Neuronal stem cell (in vitro differentiated cells): ENCODE measurements at regions not wholly inside any gene's neighbourhood (a gene's known extent, or its start where the extent isn't known, plus 50 kb on each side); places are given as distances from the start of the nearest gene placed in this dataset.

ENCODE experiments used
- DNase-seq: peaks from one replicate; pipeline ENCODE4 v3.0.0-alpha.2; 2013; ENCODE audit warnings: low spot score
- H2AFZ ChIP-seq: one replicate; pipeline ENCODE4 v1.6.1; 2013; ENCODE audit warnings: mild to moderate bottlenecking, low read length, inconsistent platforms
- H2AK5ac ChIP-seq: 2 replicates; pipeline ENCODE4 v1.6.1; 2013; ENCODE audit warnings: low read depth, mild to moderate bottlenecking, inconsistent platforms, low read length, moderate library complexity, mixed read lengths
- H2BK120ac ChIP-seq: 2 replicates; pipeline ENCODE4 v1.6.1; 2013; ENCODE audit warnings: low read depth, mild to moderate bottlenecking, inconsistent platforms, low read length, moderate library complexity, mixed read lengths
- H2BK12ac ChIP-seq: one replicate; pipeline ENCODE4 v1.6.1; 2013; ENCODE audit warnings: low read length, inconsistent platforms
- H2BK15ac ChIP-seq: 2 replicates; pipeline ENCODE4 v1.6.1; 2013; ENCODE audit warnings: mild to moderate bottlenecking, low read length, inconsistent platforms, mixed read lengths
- H2BK5ac ChIP-seq: one replicate; pipeline ENCODE4 v1.6.1; 2013; ENCODE audit warnings: inconsistent platforms, mild to moderate bottlenecking, low read length, moderate library complexity
- H3K14ac ChIP-seq: one replicate; pipeline ENCODE4 v1.6.1; 2013; ENCODE audit warnings: low read length, inconsistent platforms
- H3K18ac ChIP-seq: 2 replicates; pipeline ENCODE4 v1.6.1; 2013; ENCODE audit warnings: low read length, inconsistent platforms
- H3K23ac ChIP-seq: 2 replicates; pipeline ENCODE4 v1.6.1; 2013; ENCODE audit warnings: low read depth, mild to moderate bottlenecking, mixed read lengths, low read length, inconsistent platforms; ENCODE audit not compliant: poor library complexity
- H3K27ac ChIP-seq: replicated peaks from 3 replicates; pipeline ENCODE4 v1.5.1; 2013; ENCODE audit warnings: low read length, inconsistent platforms
- H3K27me3 ChIP-seq, 3 experiments: 2 replicates each; pipeline ENCODE4 v1.6.1; 2013; ENCODE audit warnings: low read length in 3 of 3, mild to moderate bottlenecking in 2 of 3, inconsistent platforms in 1 of 3, low read depth in 1 of 3, mixed read lengths in 1 of 3, moderate library complexity in 1 of 3; ENCODE audit not compliant: control insufficient read depth in 3 of 3, insufficient read depth in 3 of 3
- H3K36me3 ChIP-seq, 2 donors: replicated peaks in 1 of 2; 2 replicates each; pipeline ENCODE4 v1.6.1; 2013; ENCODE audit warnings: low read length in 2 of 2; ENCODE audit not compliant: control insufficient read depth in 2 of 2, insufficient read depth in 2 of 2
- H3K4ac ChIP-seq: 2 replicates; pipeline ENCODE4 v1.6.1; 2013; ENCODE audit warnings: inconsistent platforms, mild to moderate bottlenecking, low read length, moderate library complexity
- H3K4me1 ChIP-seq, 2 donors: 1 replicate in 1 of 2; 2 replicates in 1 of 2; pipeline ENCODE4 v1.6.1; 2013; ENCODE audit warnings: low read length in 2 of 2, low read depth in 1 of 2; ENCODE audit not compliant: control insufficient read depth in 2 of 2, insufficient read depth in 1 of 2
- H3K4me2 ChIP-seq: one replicate; pipeline ENCODE4 v1.6.1; 2013; ENCODE audit warnings: mild to moderate bottlenecking, low read length, inconsistent platforms; ENCODE audit not compliant: insufficient read depth, poor library complexity, severe bottlenecking
- H3K4me3 ChIP-seq, 2 donors: 2 replicates each; pipeline ENCODE4 v1.5.1; 2013; ENCODE audit warnings: low read length in 2 of 2, mild to moderate bottlenecking in 2 of 2, inconsistent platforms in 1 of 2, moderate library complexity in 1 of 2
- H3K79me1 ChIP-seq: one replicate; pipeline ENCODE4 v1.6.1; 2013; ENCODE audit warnings: low read depth, mild to moderate bottlenecking, inconsistent platforms, low read length, moderate library complexity
- H3K9ac ChIP-seq: one replicate; pipeline ENCODE4 v1.6.1; 2013; ENCODE audit warnings: mild to moderate bottlenecking, low read depth, low read length, inconsistent platforms; ENCODE audit not compliant: poor library complexity
- H3K9me3 ChIP-seq, 2 donors: replicated peaks in 1 of 2; 2 replicates each; pipeline versions ENCODE3 to v1.6.1; 2013; ENCODE audit warnings: low read length in 2 of 2, mild to moderate bottlenecking in 2 of 2, inconsistent platforms in 1 of 2, low read depth in 1 of 2, mixed read lengths in 1 of 2, moderate library complexity in 1 of 2; ENCODE audit not compliant: control insufficient read depth in 2 of 2, insufficient read depth in 1 of 2
- H4K8ac ChIP-seq: one replicate; pipeline ENCODE4 v1.6.1; 2013; ENCODE audit warnings: low read depth, mild to moderate bottlenecking, inconsistent platforms, low read length, moderate library complexity
- H4K91ac ChIP-seq: one replicate; pipeline ENCODE4 v1.6.1; 2013; ENCODE audit warnings: low read length, low read depth, mild to moderate bottlenecking, inconsistent platforms; ENCODE audit not compliant: poor library complexity
- WGBS, 2 donors: extraction: QIAGEN DNeasy Blood & Tissue Kit; methylation state at CpG; one replicate each; pipeline ENCODE4 v1.1.7; 2013; ENCODE audit warnings: missing lambda C conversion rate in 2 of 2, mixed read lengths in 1 of 2; ENCODE audit not compliant: insufficient read length in 2 of 2, insufficient replicate concordance in 1 of 2; ENCODE audit errors: extremely low coverage in 2 of 2; 5-methylcytosine and 5-hydroxymethylcytosine counted together

GRCh38 chr2:34126279-34126678 lies 527.2 kb upstream of the FAM98A start:
- DNase-seq = no peak
- H3K9ac ChIP-seq = no peak overlapping the region
- no peak overlapping the region for H3K14ac ChIP-seq
- H3K27ac ChIP-seq = no peak overlapping the region
- no peak overlapping the region for H2BK15ac ChIP-seq
- H2BK12ac ChIP-seq = no peak overlapping the region
- no peaks in the 10 kb centered on the region for H3K9me3 ChIP-seq
- no peak overlapping the region for H4K91ac ChIP-seq
- no peak overlapping the region for H2BK5ac ChIP-seq
- H3K18ac ChIP-seq = no peak overlapping the region
- no peak overlapping the region for H2BK120ac ChIP-seq
- H2AK5ac ChIP-seq = no peak overlapping the region
- no peak overlapping the region for H3K23ac ChIP-seq
- WGBS, 2 donors = 100% methylated on average over 1 of the region's 4 CpGs; no CpG with 5 or more reads in 1 of the 2 donors
- no peak overlapping the region for H3K4me3 ChIP-seq
- H3K27me3 ChIP-seq = no peaks in the 10 kb centered on the region
- H2AFZ ChIP-seq = no peak overlapping the region
- no peaks in the 10 kb centered on the region for H3K79me1 ChIP-seq
- H4K8ac ChIP-seq = no peak overlapping the region
- no peak overlapping the region for H3K4me2 ChIP-seq
- H3K4me1 ChIP-seq = peaks cover 0 to 2% of the 10 kb centered on the region in 2 donors
- no peak overlapping the region for H3K4ac ChIP-seq
- H3K36me3 ChIP-seq = no peaks in the 10 kb centered on the region

- Histone ChIP-seq H4K91ac (no peak overlapping the region), H3K36me3 (no peaks in the 10 kb centered on the region)
These were observed 525.1 kb upstream of the FAM98A start for GRCh38 chr2:34123996-34124785.

GRCh38 chr2:34121076-34121475 lies 522.0 kb upstream of the FAM98A start:
- Histone ChIP-seq H3K4me2 (no peak overlapping the region), H4K8ac (no peak overlapping the region), H3K9me3 (no peaks in the 10 kb centered on the region), H3K36me3 (no peaks in the 10 kb centered on the region), H2AFZ (no peak overlapping the region), H3K14ac (no peak overlapping the region), H3K4me3 (no peak overlapping the region), H3K4me1 (peaks cover 0 to 2% of the 10 kb centered on the region in 2 donors), H2BK5ac (no peak overlapping the region), H3K9ac (no peak overlapping the region), H2BK120ac (no peak overlapping the region), H3K23ac (no peak overlapping the region), H3K4ac (no peak overlapping the region), H3K27ac (no peak overlapping the region), H3K27me3 (no peaks in the 10 kb centered on the region), H3K18ac (no peak overlapping the region), H2BK15ac (no peak overlapping the region), H4K91ac (no peak overlapping the region), H3K79me1 (no peaks in the 10 kb centered on the region), H2AK5ac (no peak overlapping the region), H2BK12ac (no peak overlapping the region)
- no peak for DNase-seq
- no CpG with 5 or more reads among the region's 3 CpGs for WGBS, 2 donors

More at GRCh38 chr2:34123996-34124785, 525.1 kb upstream of the FAM98A start:
- Histone ChIP-seq H2AFZ (no peak overlapping the region), H3K4ac (no peak overlapping the region), H3K18ac (no peak overlapping the region), H3K27me3 (no peaks in the 10 kb centered on the region), H3K4me2 (no peak overlapping the region), H3K4me1 (peaks cover 0 to 2% of the 10 kb centered on the region in 2 donors), H3K9me3 (no peaks in the 10 kb centered on the region), H3K27ac (no peak overlapping the region), H3K9ac (no peak overlapping the region), H3K79me1 (no peaks in the 10 kb centered on the region), H2BK120ac (no peak overlapping the region), H2BK15ac (no peak overlapping the region), H3K14ac (no peak overlapping the region), H4K8ac (no peak overlapping the region), H3K4me3 (no peak overlapping the region), H2BK5ac (no peak overlapping the region), H2AK5ac (no peak overlapping the region), H2BK12ac (no peak overlapping the region), H3K23ac (no peak overlapping the region)
- no CpG with 5 or more reads among the region's 7 CpGs for WGBS, 2 donors
- no peak for DNase-seq

GRCh38 chr2:34115076-34115475 lies 516.0 kb upstream of the FAM98A start:
- Histone ChIP-seq H2BK15ac (no peak overlapping the region), H3K4ac (no peak overlapping the region), H4K8ac (no peak overlapping the region), H3K9ac (no peak overlapping the region), H2BK12ac (no peak overlapping the region), H3K4me2 (no peak overlapping the region), H2BK120ac (no peak overlapping the region), H3K4me1 (no peaks in the 10 kb centered on the region), H3K36me3 (no peaks in the 10 kb centered on the region), H3K9me3 (no peaks in the 10 kb centered on the region), H3K27ac (no peak overlapping the region), H3K23ac (no peak overlapping the region), H3K14ac (no peak overlapping the region), H2AFZ (no peak overlapping the region), H4K91ac (no peak overlapping the region), H3K27me3 (no peaks in the 10 kb centered on the region), H2AK5ac (no peak overlapping the region), H3K79me1 (no peaks in the 10 kb centered on the region), H3K18ac (no peak overlapping the region), H3K4me3 (no peak overlapping the region), H2BK5ac (no peak overlapping the region)
- WGBS, 2 donors = no CpG with 5 or more reads among the region's 1 CpG
- DNase-seq = no peak
